PC-9 (cell line): ENCODE measurements at regions not wholly inside any gene's neighbourhood (a gene's known extent, or its start where the extent isn't known, plus 50 kb on each side); places are given as distances from the start of the nearest gene placed in this dataset.

Source experiments
- CTCF ChIP-seq: fragments of 200-600 bp; sonication (generic); conservative IDR thresholded peaks from 2 replicates; pipeline ENCODE4 v1.6.1; 2017; ENCODE audit warnings: mixed run types, antibody characterized with exemption, mild to moderate bottlenecking, moderate library complexity
- EZH2 ChIP-seq: fragments of 200-600 bp; sonication (generic); IDR thresholded peaks from 2 replicates; pipeline ENCODE4 v1.8.0; 2017; ENCODE audit warnings: antibody characterized with exemption, low read depth

DNA sequence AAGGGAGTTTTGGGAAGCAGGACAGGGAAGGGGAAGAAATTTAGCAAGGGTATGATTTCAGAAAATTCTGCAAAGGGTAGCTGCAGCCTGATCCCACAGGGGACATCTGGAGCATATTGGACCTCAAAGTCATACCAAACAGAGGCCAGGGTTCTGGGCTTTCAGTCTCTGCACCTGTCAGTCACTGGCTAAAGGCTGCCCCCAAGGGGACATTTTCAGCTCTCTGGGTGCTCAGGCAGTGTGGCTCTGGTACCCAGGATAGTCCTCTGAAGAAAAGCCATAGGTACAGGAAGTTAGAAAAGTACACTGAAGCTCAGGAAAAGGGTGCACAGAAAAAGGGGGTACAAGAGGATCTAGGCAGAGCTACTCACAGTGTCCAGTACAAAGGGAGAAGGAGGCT, 149.2 kb downstream of the INSIG2 start:
- TF ChIP-seq CTCF (no peak), EZH2 (no peak)
